C4-2B (cell line): ENCODE measurements at regions not wholly inside any gene's neighbourhood (a gene's known extent, or its start where the extent isn't known, plus 50 kb on each side); places are given as distances from the start of the nearest gene placed in this dataset.

Experiments
- CTCF ChIP-seq: fragments of 450-650 bp; conservative IDR thresholded peaks from 2 replicates; pipeline ENCODE4 v1.5.1; 2017; ENCODE audit warnings: mild to moderate bottlenecking
- ZFX ChIP-seq: fragments of 450-650 bp; IDR thresholded peaks from 2 replicates; pipeline ENCODE4 v1.6.1; 2017

GRCh38 chr22:48746789-48747425 lies 1080.8 kb downstream of the BRD1 start:
- TF ChIP-seq CTCF (no peak), ZFX (no peak)
